ENCODE measurements at regions not wholly inside any gene's neighbourhood (a gene's known extent, or its start where the extent isn't known, plus 50 kb on each side); places are given as distances from the start of the nearest gene placed in this dataset.

DNA sequence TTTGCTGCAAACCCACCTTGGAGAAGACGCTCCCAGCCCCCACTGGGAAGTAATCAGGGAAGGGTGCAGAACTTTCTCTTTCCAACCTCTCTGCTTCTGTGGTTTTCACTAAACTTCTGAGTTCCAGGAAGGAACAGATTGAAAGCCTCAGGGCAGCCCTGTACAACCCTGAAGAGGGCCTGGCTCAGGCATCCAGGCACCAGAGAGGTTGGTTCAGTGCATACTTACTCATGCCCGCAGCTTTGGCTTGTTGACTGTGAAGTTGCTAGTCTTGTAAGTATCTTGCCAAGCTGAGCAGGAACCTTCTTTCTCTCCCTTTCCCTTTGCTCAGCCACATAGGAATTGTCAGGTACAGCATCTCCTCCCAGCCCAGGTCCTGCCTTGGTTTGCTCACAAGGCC lies 272.2 kb upstream of the FOXQ1 start:
- Mint-ChIP-seq H3K27ac (no peak overlapping the region), H3K9me3 (peaks cover 3% of the 10 kb centered on the region), H3K27me3 (peaks cover 20% of the 10 kb centered on the region), H3K4me3 (no peak overlapping the region), H3K36me3 (no peaks in the 10 kb centered on the region), H3K4me1 (no peaks in the 10 kb centered on the region)
- no peak for DNase-seq (ENCODE audit: low spot score in 2 of 2)
- no peak for ATAC-seq (ENCODE audit: low read depth)

DNA sequence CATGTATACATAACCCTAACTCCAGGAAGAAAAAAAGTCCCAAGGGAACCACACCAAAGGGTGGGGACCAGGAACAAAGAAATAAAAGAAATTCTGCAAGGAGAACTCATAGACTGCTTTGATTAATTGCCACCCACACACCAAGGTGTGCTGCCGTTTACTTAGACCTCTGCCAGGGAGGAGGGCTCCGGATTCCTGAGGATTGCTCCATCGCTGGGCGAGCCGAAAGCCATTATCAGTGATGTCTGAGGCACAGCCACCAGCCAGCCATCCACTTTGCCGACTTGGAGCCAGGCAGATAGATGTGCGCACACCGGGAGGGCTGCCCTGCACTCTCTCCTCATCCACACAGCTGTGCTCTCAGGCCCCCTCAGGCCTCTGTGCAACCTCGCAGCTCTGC lies 272.7 kb upstream of the FOXQ1 start:
- no peak for ATAC-seq (ENCODE audit: low read depth)
- Mint-ChIP-seq H3K4me1 (no peaks in the 10 kb centered on the region), H3K27me3 (peaks cover 16% of the 10 kb centered on the region), H3K4me3 (no peak overlapping the region), H3K27ac (no peak overlapping the region), H3K9me3 (peaks cover 3% of the 10 kb centered on the region), H3K36me3 (no peaks in the 10 kb centered on the region)
- DNase-seq (ENCODE audit: low spot score in 2 of 2): no peak

DNA sequence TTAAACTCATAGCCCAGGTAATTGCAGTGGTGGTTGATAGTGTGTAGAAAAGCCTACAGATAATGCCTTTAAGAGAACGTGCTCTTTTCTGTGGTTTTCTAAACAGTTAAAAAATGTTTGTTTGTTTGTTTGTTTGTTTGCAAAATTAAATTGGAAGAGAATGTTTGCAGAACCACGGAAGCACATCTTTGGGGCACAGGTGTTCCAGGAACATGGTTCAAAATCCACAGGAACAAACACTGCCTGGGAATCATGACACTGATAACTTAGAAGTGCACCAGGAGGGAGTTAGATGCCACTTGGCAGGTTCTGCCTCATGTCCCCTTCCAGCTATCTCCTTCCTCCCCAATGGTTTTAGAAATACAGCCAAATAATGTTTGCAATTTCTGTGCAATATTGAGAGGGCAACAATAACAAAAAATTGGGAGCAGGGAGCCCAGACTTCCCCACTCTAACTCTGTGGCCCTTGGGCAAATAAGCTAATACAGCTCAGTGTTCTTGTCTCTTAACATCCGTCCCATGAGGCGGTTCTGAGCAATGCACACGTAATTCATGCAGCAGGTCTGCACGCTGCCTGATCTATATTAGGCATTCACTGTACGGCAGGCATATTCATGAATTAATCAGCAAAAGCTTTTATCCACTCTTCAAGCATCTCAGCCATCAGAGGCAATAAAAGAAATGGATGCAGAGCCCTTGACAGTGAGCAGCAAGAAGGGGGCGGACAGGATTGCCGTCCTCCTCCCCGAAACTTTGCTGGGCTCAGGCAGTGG lies 274.3 kb upstream of the FOXQ1 start:
- H3K4me3 Mint-ChIP-seq: no peak overlapping the region
- H3K4me1 Mint-ChIP-seq: no peaks in the 10 kb centered on the region
- H3K27me3 Mint-ChIP-seq: peaks cover 12% of the 10 kb centered on the region
- H3K9me3 Mint-ChIP-seq: peaks cover 4% of the 10 kb centered on the region
- H3K27ac Mint-ChIP-seq: no peak overlapping the region
- no peaks in the 10 kb centered on the region for H3K36me3 Mint-ChIP-seq
- DNase-seq (ENCODE audit: low spot score in 2 of 2): no peak
- ATAC-seq (ENCODE audit: low read depth): no peak

DNA sequence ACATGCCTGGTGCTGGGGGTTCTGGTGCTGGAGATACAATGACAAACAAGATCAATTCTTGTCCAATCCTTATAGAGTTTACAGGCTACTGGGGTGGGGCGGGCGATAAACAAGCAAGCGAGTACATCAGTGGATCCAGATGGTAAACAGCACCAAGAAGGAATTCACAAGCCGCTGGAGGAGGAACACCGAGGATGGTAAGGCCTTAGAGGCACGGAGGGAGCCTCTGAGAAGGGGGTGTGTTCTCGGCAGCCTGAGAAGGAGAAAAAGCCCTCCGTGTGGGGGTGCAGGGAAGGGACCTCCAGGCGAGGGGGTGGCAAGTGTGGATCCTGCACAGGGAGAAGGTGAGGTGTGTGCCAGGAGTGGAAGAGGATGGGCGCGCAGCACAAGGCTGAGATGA lies 276.5 kb upstream of the FOXQ1 start:
- Mint-ChIP-seq H3K9me3 (peaks cover 1% of the 10 kb centered on the region), H3K36me3 (no peaks in the 10 kb centered on the region)

DNA sequence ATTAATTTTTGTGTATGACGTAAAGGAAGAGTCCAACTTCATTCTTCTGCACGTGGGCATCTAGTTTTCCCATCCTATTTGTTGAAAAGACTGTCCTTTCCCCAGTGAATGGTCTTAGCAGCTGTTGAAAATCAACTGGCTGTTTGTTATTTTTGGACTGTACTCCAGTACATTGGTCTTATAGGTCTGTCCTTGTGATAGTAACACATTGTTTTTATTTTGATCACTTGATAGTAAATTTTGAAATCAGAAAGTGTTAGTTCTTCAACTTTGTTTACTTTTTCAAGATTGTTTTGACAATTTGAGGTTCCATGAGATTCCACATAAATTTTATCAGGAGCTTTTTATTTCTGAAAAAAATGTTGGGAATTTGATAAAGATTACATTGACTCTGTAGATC lies 280.2 kb upstream of the FOXQ1 start:
- peaks cover 8% of the 10 kb centered on the region for H3K27me3 Mint-ChIP-seq
- H3K27ac Mint-ChIP-seq: no peak overlapping the region
- peaks cover 4% of the 10 kb centered on the region for H3K9me3 Mint-ChIP-seq
- no peaks in the 10 kb centered on the region for H3K36me3 Mint-ChIP-seq
- no peak overlapping the region for H3K4me3 Mint-ChIP-seq
- no peak for DNase-seq (ENCODE audit: low spot score in 2 of 2)
- ATAC-seq (ENCODE audit: low read depth): no peak
- H3K4me1 Mint-ChIP-seq: no peaks in the 10 kb centered on the region

More for the DNA sequence above, 276.5 kb upstream of the FOXQ1 start:
- peaks cover 5% of the 10 kb centered on the region for H3K27me3 Mint-ChIP-seq
- no peak for ATAC-seq (ENCODE audit: low read depth)
- DNase-seq (ENCODE audit: low spot score in 2 of 2): no peak
- no peak overlapping the region for H3K27ac Mint-ChIP-seq
- no peaks in the 10 kb centered on the region for H3K4me1 Mint-ChIP-seq
- no peak overlapping the region for H3K4me3 Mint-ChIP-seq

DNA sequence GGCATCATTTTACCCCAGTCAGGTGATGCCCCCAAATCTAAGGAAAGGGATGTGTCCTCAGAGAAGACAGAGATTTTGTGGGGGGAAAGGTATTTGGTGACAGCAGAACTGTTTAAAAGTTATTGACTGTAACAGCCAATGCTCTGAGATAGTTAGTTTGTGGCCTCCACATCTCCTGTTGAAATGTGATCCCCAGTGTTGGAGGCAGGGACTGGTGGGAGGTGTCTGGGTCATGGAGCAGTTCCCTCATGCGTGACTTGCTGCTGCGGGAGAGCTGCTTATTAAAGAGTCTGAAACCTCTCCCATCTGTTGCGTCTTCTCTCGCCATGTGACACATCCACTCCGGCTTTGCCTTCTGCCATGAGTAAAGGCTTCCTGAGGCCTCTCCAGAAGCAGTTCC lies 282.8 kb upstream of the FOXQ1 start:
- DNase-seq (ENCODE audit: low spot score in 2 of 2): no peak
- H3K27ac Mint-ChIP-seq: no peak overlapping the region
- H3K4me1 Mint-ChIP-seq: no peaks in the 10 kb centered on the region
- no peaks in the 10 kb centered on the region for H3K36me3 Mint-ChIP-seq
- H3K9me3 Mint-ChIP-seq: peaks cover 4% of the 10 kb centered on the region
- peaks cover 12% of the 10 kb centered on the region for H3K27me3 Mint-ChIP-seq
- no peak for ATAC-seq (ENCODE audit: low read depth)
- H3K4me3 Mint-ChIP-seq: no peak overlapping the region

DNA sequence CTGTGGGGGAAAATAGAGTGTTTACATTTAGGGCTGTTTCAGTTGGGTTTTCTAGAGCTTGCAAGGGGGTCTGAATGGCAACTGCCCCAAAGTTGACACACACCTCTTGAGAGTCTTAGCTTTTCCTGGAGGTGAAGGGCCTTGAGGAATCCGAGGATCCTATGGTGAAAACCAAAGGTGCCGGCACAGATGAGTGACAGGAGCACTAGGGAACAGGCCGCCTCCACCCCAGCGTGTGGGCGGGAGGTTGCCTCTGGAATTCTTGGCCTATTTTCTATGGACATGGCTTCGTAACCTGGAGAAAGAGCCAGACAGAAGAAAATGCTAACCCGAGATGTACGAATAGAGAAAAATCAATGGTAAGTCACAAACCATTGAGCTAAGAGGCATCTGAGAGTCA lies 283.2 kb upstream of the FOXQ1 start:
- no peaks in the 10 kb centered on the region for H3K36me3 Mint-ChIP-seq

DNA sequence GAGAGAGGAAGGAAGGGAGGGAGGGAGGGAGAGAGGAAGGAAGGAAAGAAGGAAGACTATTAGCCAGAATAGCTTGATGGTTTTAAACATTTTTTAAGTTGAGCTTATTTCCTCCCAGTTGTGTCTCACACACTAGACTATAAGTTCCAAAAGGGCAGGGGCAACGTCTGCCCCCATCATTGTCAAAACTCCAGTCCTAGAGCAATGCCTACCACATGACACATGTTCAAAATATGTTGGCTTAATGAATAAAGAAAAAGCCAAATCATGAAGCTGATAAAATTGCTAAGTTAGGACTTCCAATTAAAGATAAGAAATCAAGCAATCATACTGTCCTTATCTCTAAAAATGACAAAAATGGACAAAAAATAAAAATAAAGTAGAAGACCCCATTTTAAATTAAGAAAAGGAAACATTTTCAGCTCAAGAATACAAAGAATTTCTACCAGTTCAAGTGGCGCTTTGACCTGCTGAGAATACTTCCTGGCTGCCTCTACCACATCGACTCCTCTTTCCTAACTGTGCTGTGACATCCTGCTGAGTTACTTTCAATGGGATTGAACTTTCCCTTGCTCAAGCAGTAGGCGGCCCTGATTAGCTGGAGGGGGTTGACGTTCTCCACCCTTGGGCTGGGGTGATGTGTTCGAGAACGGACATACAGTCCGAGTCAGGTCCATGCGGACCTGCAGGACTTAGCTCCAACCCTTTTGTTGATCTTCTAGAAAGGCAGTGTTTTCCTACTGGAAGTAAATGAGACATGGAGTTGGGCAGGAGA lies 283.9 kb upstream of the FOXQ1 start:
- H3K4me1 Mint-ChIP-seq: no peaks in the 10 kb centered on the region
- H3K9me3 Mint-ChIP-seq: peaks cover 4% of the 10 kb centered on the region
- H3K27ac Mint-ChIP-seq: no peak overlapping the region
- no peak overlapping the region for H3K4me3 Mint-ChIP-seq
- DNase-seq (ENCODE audit: low spot score in 2 of 2): no peak
- H3K36me3 Mint-ChIP-seq: no peaks in the 10 kb centered on the region
- peaks cover 16% of the 10 kb centered on the region for H3K27me3 Mint-ChIP-seq
- no peak for ATAC-seq (ENCODE audit: low read depth)

More for the DNA sequence above, 283.2 kb upstream of the FOXQ1 start:
- no peak overlapping the region for H3K27ac Mint-ChIP-seq
- H3K27me3 Mint-ChIP-seq: peaks cover 13% of the 10 kb centered on the region
- no peak for ATAC-seq (ENCODE audit: low read depth)
- DNase-seq (ENCODE audit: low spot score in 2 of 2): no peak
- H3K4me1 Mint-ChIP-seq: no peaks in the 10 kb centered on the region
- H3K4me3 Mint-ChIP-seq: no peak overlapping the region
- peaks cover 4% of the 10 kb centered on the region for H3K9me3 Mint-ChIP-seq

DNA sequence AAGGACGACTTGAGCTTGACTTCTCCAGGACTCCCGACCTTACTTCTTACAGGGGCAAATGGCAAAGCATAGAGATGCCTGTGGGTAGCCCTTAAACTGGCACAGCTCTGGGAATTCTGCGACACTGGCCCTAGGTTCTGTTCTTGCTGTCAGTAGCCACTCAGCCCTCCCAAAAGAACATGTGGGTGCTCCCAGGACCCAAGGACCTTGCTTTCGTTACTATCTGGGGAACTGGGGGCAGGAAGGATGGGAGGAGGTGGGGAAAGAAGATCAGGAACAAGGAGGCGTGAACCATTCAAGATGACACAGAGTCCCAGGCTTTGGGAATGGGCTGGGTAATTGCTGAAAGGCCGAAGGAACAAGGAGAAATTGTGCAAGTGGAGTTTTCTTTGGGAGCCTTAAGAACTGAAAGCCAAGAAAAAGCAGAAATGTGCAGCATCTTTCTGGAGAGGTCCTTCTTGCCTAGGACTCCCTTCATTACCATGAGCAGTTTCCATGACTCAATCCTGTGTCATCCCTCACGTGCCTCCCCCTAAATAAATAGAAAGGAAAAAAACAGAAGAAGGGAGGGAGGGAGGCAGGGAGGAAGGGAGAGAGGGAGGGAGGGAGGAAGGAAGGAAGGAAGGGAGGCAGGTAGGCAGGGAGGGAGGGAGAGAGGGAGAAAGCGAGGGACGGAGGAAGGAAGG lies 284.6 kb upstream of the FOXQ1 start:
- H3K9me3 Mint-ChIP-seq: peaks cover 3% of the 10 kb centered on the region
- no peaks in the 10 kb centered on the region for H3K4me1 Mint-ChIP-seq
- H3K4me3 Mint-ChIP-seq: no peak overlapping the region
- DNase-seq (ENCODE audit: low spot score in 2 of 2) (no peak), ATAC-seq (ENCODE audit: low read depth) (no peak)
- H3K27me3 Mint-ChIP-seq: peaks cover 16% of the 10 kb centered on the region
- H3K36me3 Mint-ChIP-seq: no peaks in the 10 kb centered on the region
- H3K27ac Mint-ChIP-seq: no peak overlapping the region

DNA sequence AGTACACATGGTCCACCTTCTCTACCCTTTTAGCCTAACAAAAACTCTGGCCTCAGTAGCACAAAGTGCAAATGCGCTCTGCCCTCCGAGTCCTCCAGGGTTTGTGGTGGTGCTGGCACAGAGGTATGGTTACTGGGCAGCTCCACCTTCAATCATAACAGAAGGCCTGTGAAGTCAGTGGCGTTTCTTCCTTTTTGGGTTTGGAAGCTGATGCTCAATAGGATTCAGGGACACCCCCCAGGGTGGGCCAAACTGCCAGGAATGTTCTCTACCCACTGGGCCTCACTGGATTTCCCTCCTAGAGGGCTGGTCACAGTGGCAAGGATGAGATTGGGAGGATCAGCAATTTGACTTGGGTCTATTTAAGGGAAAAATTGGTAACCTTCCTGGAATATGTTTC lies 286.1 kb upstream of the FOXQ1 start:
- Mint-ChIP-seq H3K4me3 (no peak overlapping the region), H3K9me3 (peaks cover 3% of the 10 kb centered on the region)

DNA sequence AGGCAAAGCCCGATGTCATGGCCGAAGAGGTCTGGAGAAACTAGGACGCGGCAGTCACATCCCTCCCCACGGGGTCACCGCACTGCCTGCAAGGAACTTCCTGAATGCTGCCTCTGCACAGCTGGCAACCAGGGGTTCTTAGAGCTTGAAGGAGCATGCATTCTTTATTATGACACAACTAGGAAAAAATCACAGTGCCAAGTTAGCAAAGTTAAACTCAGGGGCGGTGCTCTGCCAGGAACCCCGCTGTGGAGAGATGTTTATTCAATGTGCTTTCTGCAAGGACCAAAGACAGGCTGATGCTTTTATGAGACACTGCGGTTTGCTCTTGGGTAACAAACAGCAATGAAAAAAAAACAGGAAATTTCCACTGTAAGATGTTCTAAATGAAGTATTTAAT lies 287.3 kb upstream of the FOXQ1 start:
- peaks cover 18% of the 10 kb centered on the region for H3K27me3 Mint-ChIP-seq
- no peak overlapping the region for H3K27ac Mint-ChIP-seq
- H3K4me3 Mint-ChIP-seq: no peak overlapping the region
- ATAC-seq (ENCODE audit: low read depth) (no peak), DNase-seq (ENCODE audit: low spot score in 2 of 2) (no peak)
- no peaks in the 10 kb centered on the region for H3K9me3 Mint-ChIP-seq
- H3K36me3 Mint-ChIP-seq: no peaks in the 10 kb centered on the region
- no peaks in the 10 kb centered on the region for H3K4me1 Mint-ChIP-seq

More for the DNA sequence above, 286.1 kb upstream of the FOXQ1 start:
- Mint-ChIP-seq H3K27me3 (peaks cover 16% of the 10 kb centered on the region), H3K36me3 (no peaks in the 10 kb centered on the region), H3K27ac (no peak overlapping the region), H3K4me1 (no peaks in the 10 kb centered on the region)
- no peak for ATAC-seq (ENCODE audit: low read depth)
- DNase-seq (ENCODE audit: low spot score in 2 of 2): no peak

DNA sequence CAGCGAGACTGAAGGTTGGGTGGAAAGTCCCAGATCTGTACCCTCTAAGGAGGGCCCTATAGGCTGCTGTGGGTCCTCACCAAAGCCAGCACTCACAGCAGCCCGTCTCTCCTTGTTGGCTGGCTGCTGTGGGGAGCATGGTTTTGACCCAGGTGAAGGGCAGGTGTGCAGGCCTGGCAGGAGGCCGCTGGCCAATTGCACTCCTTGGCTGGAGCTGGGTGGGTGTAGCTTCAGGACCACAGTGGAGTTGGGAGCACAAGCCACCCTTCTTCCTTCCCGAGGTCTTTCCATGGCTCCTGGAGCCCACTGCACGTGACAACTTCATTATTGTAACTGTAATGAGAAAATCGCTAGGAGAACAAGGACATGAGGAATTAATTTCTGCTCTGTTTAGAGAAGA lies 287.7 kb upstream of the FOXQ1 start:
- Mint-ChIP-seq H3K36me3 (no peaks in the 10 kb centered on the region), H3K9me3 (no peaks in the 10 kb centered on the region), H3K4me1 (no peaks in the 10 kb centered on the region), H3K4me3 (no peak overlapping the region), H3K27ac (no peak overlapping the region), H3K27me3 (peaks cover 18% of the 10 kb centered on the region)
- DNase-seq (ENCODE audit: low spot score in 2 of 2) (no peak), ATAC-seq (ENCODE audit: low read depth) (no peak)

DNA sequence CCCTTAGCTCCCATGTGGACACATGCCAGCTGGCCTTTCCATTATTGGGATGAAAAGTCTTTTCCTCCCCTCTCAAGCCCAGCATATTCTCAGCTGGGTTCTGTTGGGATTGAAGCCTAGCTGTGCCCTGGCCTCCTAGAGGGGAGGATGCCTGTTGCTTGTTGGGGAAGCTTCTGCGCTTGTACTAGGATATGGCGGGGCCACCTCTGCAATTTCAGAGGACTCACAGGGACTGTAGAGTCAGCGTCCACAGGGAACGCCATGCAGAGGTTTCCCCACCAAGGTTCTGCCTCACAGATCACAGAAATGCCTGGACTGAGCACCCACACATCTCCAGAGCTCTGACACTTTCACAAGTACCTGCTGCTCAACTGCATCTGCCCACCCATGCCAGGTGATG lies 288.7 kb upstream of the FOXQ1 start:
- no peaks in the 10 kb centered on the region for H3K4me1 Mint-ChIP-seq
- no peak overlapping the region for H3K27ac Mint-ChIP-seq
- H3K9me3 Mint-ChIP-seq: no peaks in the 10 kb centered on the region
- H3K36me3 Mint-ChIP-seq: no peaks in the 10 kb centered on the region
- H3K4me3 Mint-ChIP-seq: no peak overlapping the region
- ATAC-seq (ENCODE audit: low read depth) (no peak), DNase-seq (ENCODE audit: low spot score in 2 of 2) (no peak)
- peaks cover 18% of the 10 kb centered on the region for H3K27me3 Mint-ChIP-seq

DNA sequence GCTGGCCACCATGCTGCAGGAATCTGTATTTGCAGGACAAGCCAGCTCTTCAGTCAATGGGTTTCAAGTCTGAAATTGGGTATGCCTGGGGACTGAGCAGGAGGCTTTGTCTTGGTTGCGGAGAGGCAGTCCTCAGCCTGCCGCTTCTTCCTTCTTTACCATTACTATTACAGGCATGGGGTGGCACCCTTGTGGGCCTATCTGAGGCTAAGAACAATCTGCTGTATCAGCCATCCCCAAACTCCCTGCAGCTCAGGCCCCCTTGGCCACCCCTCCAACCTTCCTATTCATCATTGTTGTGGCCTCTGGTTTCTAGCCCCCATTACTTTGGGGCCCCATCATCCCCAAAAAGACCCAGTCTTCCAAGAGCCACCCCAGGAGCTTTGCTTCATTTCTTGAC lies 289.2 kb upstream of the FOXQ1 start:
- Mint-ChIP-seq H3K27me3 (peaks cover 18% of the 10 kb centered on the region), H3K27ac (no peak overlapping the region), H3K4me3 (no peak overlapping the region), H3K9me3 (no peaks in the 10 kb centered on the region), H3K36me3 (no peaks in the 10 kb centered on the region), H3K4me1 (no peaks in the 10 kb centered on the region)
- ATAC-seq (ENCODE audit: low read depth): no peak
- no peak for DNase-seq (ENCODE audit: low spot score in 2 of 2)

Measured in memory B cell (primary cell).